Common myeloid progenitor, CD34-positive (primary cell): ENCODE measurements at regions not wholly inside any gene's neighbourhood (a gene's known extent, or its start where the extent isn't known, plus 50 kb on each side); places are given as distances from the start of the nearest gene placed in this dataset.

Experiments
- CTCF ChIA-PET: fragments of 350-600 bp; sonication (Branson Sonifier 250); formaldehyde crosslinking; loops from one replicate; lab custom pipeline; 2021; ENCODE audit warnings: antibody characterized with exemption; lab: Charles Lee
- POLR2A ChIA-PET: fragments of 350-600 bp; sonication (Branson Sonifier 250); formaldehyde crosslinking; loops from one replicate; lab custom pipeline; 2021; ENCODE audit warnings: antibody characterized with exemption; lab: Charles Lee
- DNase-seq, 3 donors: peaks; one replicate each; pipeline versions ENCODE4 v3.0.0 to v3.0.0-alpha.2; 2013
- H3K27ac ChIP-seq, 2 experiments: 1 replicate in 1 of 2; 2 replicates in 1 of 2; pipeline ENCODE4 v1.7.0; 2013; ENCODE audit warnings: inconsistent platforms in 2 of 2, low read length in 2 of 2, mild to moderate bottlenecking in 2 of 2, low read depth in 1 of 2, moderate library complexity in 1 of 2; ENCODE audit not compliant: severe bottlenecking in 2 of 2, insufficient read depth in 1 of 2, poor library complexity in 1 of 2
- H3K27me3 ChIP-seq, 5 experiments: replicated peaks in 2 of 5; 1 replicate in 3 of 5; 2 replicates in 2 of 5; pipeline versions ENCODE4 v1.6.1 to v1.7.0; 2013; ENCODE audit warnings: low read length in 4 of 5, mild to moderate bottlenecking in 2 of 5, moderate library complexity in 2 of 5, inconsistent platforms in 1 of 5; ENCODE audit not compliant: insufficient read depth in 5 of 5, control insufficient read depth in 4 of 5
- H3K36me3 ChIP-seq, 4 experiments: 1 replicate in 2 of 4; 2 replicates in 2 of 4; pipeline versions ENCODE4 v1.6.1 to v1.7.0; 2013; ENCODE audit warnings: low read length in 3 of 4, control low read depth in 1 of 4, mild to moderate bottlenecking in 1 of 4; ENCODE audit not compliant: control insufficient read depth in 4 of 4, insufficient read depth in 4 of 4
- H3K4me1 ChIP-seq, 4 experiments: 1 replicate in 3 of 4; 2 replicates in 1 of 4; pipeline versions ENCODE4 v1.6.1 to v1.7.1; 2013; ENCODE audit warnings: low read length in 3 of 4, mild to moderate bottlenecking in 3 of 4, control low read depth in 1 of 4, inconsistent platforms in 1 of 4, moderate library complexity in 1 of 4; ENCODE audit not compliant: control insufficient read depth in 4 of 4, insufficient read depth in 4 of 4; ENCODE audit errors: control extremely low read depth in 1 of 4
- H3K4me3 ChIP-seq, 7 experiments: 1 replicate in 4 of 7; 2 replicates in 3 of 7; pipeline versions ENCODE4 v1.5.1 to v1.7.0; 2013; ENCODE audit warnings: mild to moderate bottlenecking in 7 of 7, low read length in 6 of 7, moderate library complexity in 6 of 7, inconsistent platforms in 2 of 7, low read depth in 2 of 7, control low read depth in 1 of 7; ENCODE audit not compliant: insufficient read depth in 4 of 7, control insufficient read depth in 1 of 7; ENCODE audit errors: extremely low read depth in 1 of 7
- H3K9me3 ChIP-seq, 5 experiments: 1 replicate in 4 of 5; 2 replicates in 1 of 5; pipeline versions ENCODE4 v1.6.1 to v1.7.1; 2013; ENCODE audit warnings: low read length in 4 of 5, mild to moderate bottlenecking in 2 of 5, inconsistent platforms in 1 of 5, low read depth in 1 of 5, moderate library complexity in 1 of 5; ENCODE audit not compliant: control insufficient read depth in 4 of 5, insufficient read depth in 2 of 5; ENCODE audit errors: control extremely low read depth in 1 of 5
- WGBS: methylation state at CpG from one replicate; pipeline ENCODE4 v1.1.5; 2013; ENCODE audit not compliant: insufficient coverage; 5-methylcytosine and 5-hydroxymethylcytosine counted together

- H3K4me3 ChIP-seq, result no peak overlapping the region
- H3K36me3 ChIP-seq, result no peaks in the 10 kb centered on the region
- no peak for DNase-seq
- H3K27me3 ChIP-seq, result no peaks in the 10 kb centered on the region
- WGBS, result 92% methylated on average over 8 of the region's 10 CpGs
- no peak overlapping the region for H3K27ac ChIP-seq
- H3K4me1 ChIP-seq, result no peaks in the 10 kb centered on the region
- ChIA-PET POLR2A (no interaction called here), CTCF (no interaction called here)
- H3K9me3 ChIP-seq, result no peaks in the 10 kb centered on the region
These were observed 151.1 kb upstream of the DPT start for GRCh38 chr1:168879896-168880734.

GRCh38 chr1:168881656-168882260 is 152.8 kb upstream of the DPT start:
- ChIA-PET CTCF (no interaction called here), POLR2A (no interaction called here)
- 100% methylated on average over 2 of the region's 2 CpGs for WGBS

DNA sequence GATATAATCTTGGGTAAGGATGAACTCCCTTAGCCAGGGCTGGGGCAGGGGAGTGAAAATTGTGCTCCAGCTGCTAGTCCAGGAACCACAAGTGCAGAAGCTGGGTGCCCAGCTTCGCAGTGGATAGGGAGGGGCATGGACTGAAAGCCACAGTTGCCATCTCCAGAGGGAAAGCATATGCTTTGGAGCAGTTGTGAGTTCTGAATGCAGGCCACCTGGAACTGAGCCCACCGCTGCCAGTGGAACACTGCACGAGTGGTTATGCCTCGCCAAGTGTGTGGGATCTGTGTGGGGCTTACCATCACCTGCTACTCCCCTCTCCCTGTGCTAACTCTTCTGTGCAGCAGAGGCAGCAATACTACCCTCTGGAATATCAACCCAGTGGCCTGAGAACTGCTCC is 158.4 kb upstream of the DPT start:
- Histone ChIP-seq H3K9me3 (peaks cover 0 to 5% (median 0%) of the 10 kb centered on the region in 5 experiments), H3K4me1 (no peaks in the 10 kb centered on the region), H3K27ac (no peak overlapping the region), H3K4me3 (no peak overlapping the region), H3K27me3 (no peaks in the 10 kb centered on the region), H3K36me3 (no peaks in the 10 kb centered on the region)
- DNase-seq, result no peak
- CTCF ChIA-PET, result no interaction called here
- 96% methylated on average over 4 of the region's 4 CpGs for WGBS
- POLR2A ChIA-PET, result no interaction called here

More at GRCh38 chr1:168881656-168882260, 152.8 kb upstream of the DPT start:
- no peaks in the 10 kb centered on the region for H3K36me3 ChIP-seq
- H3K9me3 ChIP-seq, result no peaks in the 10 kb centered on the region
- no peak overlapping the region for H3K27ac ChIP-seq
- DNase-seq, result no peak
- no peak overlapping the region for H3K4me3 ChIP-seq
- no peaks in the 10 kb centered on the region for H3K27me3 ChIP-seq
- H3K4me1 ChIP-seq, result no peaks in the 10 kb centered on the region

- peaks cover 0 to 5% (median 2%) of the 10 kb centered on the region in 5 experiments for H3K27me3 ChIP-seq
- H3K27ac ChIP-seq, result no peak overlapping the region
- no peak for DNase-seq
- H3K9me3 ChIP-seq, result peaks cover 0 to 5% (median 0%) of the 10 kb centered on the region in 5 experiments
- WGBS, result 100% methylated on average over 1 of the region's 2 CpGs
- H3K4me1 ChIP-seq, result no peaks in the 10 kb centered on the region
- no peaks in the 10 kb centered on the region for H3K36me3 ChIP-seq
- ChIA-PET CTCF (no interaction called here), POLR2A (no interaction called here)
- no peak overlapping the region for H3K4me3 ChIP-seq
These were observed 159.4 kb upstream of the DPT start for GRCh38 chr1:168888418-168888817.

GRCh38 chr1:168892931-168893330 is 163.9 kb upstream of the DPT start:
- Histone ChIP-seq H3K36me3 (no peaks in the 10 kb centered on the region), H3K27me3 (peaks cover 0 to 26% (median 8%) of the 10 kb centered on the region in 5 experiments), H3K4me3 (no peak overlapping the region), H3K4me1 (no peaks in the 10 kb centered on the region), H3K27ac (no peak overlapping the region), H3K9me3 (peaks cover 0 to 5% (median 0%) of the 10 kb centered on the region in 5 experiments)
- ChIA-PET POLR2A (no interaction called here), CTCF (no interaction called here)
- 90% methylated on average over 2 of the region's 3 CpGs for WGBS
- DNase-seq, result no peak

- 98% methylated on average over 3 of the region's 3 CpGs for WGBS
- H3K27ac ChIP-seq, result no peak overlapping the region
- ChIA-PET POLR2A (no interaction called here), CTCF (no interaction called here)
- H3K36me3 ChIP-seq, result no peaks in the 10 kb centered on the region
- no peak for DNase-seq
- no peaks in the 10 kb centered on the region for H3K4me1 ChIP-seq
- H3K9me3 ChIP-seq, result peaks cover 0 to 5% (median 0%) of the 10 kb centered on the region in 5 experiments
- H3K4me3 ChIP-seq, result no peak overlapping the region
- H3K27me3 ChIP-seq, result peaks cover 0 to 28% (median 9%) of the 10 kb centered on the region in 5 experiments
These were observed 164.4 kb upstream of the DPT start for GRCh38 chr1:168893359-168893801.

GRCh38 chr1:168894397-168894903 is 165.4 kb upstream of the DPT start:
- WGBS, result 100% methylated on average over 2 of the region's 4 CpGs
- Histone ChIP-seq H3K27me3 (peaks cover 0 to 31% (median 9%) of the 10 kb centered on the region in 5 experiments), H3K4me3 (no peak overlapping the region), H3K9me3 (peaks cover 0 to 1% (median 0%) of the 10 kb centered on the region in 5 experiments), H3K36me3 (no peaks in the 10 kb centered on the region), H3K4me1 (no peaks in the 10 kb centered on the region), H3K27ac (no peak overlapping the region)
- ChIA-PET POLR2A (no interaction called here), CTCF (no interaction called here)
- DNase-seq, result no peak
